Anterior cingulate cortex (tissue), 58 donors: ENCODE measurements at regions not wholly inside any gene's neighbourhood (a gene's known extent, or its start where the extent isn't known, plus 50 kb on each side); places are given as distances from the start of the nearest gene placed in this dataset.

Source experiments
- DNase-seq, 58 donors: peaks; one replicate each; lab custom pipeline; 2025; lab: John Stamatoyannopoulos, UW

GRCh38 chr11:26021017-26021416 is 310.9 kb upstream of the ANO3 start:
- no peak for DNase-seq

- DNase-seq: no peak
Measured at GRCh38 chr11:26023057-26023456, 308.9 kb upstream of the ANO3 start.

- DNase-seq: no peak
Measured at GRCh38 chr11:26025676-26026075, 306.3 kb upstream of the ANO3 start.

GRCh38 chr11:26026078-26026477 is 305.9 kb upstream of the ANO3 start:
- DNase-seq: no peak

- DNase-seq: no peak
Measured at GRCh38 chr11:26027887-26028286, 304.0 kb upstream of the ANO3 start.

GRCh38 chr11:26028393-26028911 is 303.5 kb upstream of the ANO3 start:
- no peak for DNase-seq

- DNase-seq: no peak
Measured at GRCh38 chr11:26030399-26030798, 301.5 kb upstream of the ANO3 start.

- DNase-seq: no peak
Measured at GRCh38 chr11:26032241-26032640, 299.7 kb upstream of the ANO3 start.

- DNase-seq: no peak
Measured at GRCh38 chr11:26035696-26036095, 296.2 kb upstream of the ANO3 start.

GRCh38 chr11:26037716-26038115 is 294.2 kb upstream of the ANO3 start:
- no peak for DNase-seq

GRCh38 chr11:26040339-26040738 is 291.6 kb upstream of the ANO3 start:
- DNase-seq: no peak

GRCh38 chr11:26042113-26042512 is 289.8 kb upstream of the ANO3 start:
- no peak for DNase-seq

GRCh38 chr11:26043665-26044064 is 288.3 kb upstream of the ANO3 start:
- DNase-seq: no peak

GRCh38 chr11:26044389-26044788 is 287.5 kb upstream of the ANO3 start:
- DNase-seq: no peak

GRCh38 chr11:26045082-26045481 is 286.8 kb upstream of the ANO3 start:
- no peak for DNase-seq

- no peak for DNase-seq
Measured at GRCh38 chr11:26048271-26048670, 283.7 kb upstream of the ANO3 start.

GRCh38 chr11:26053966-26054365 is 278.0 kb upstream of the ANO3 start:
- DNase-seq: no peak

GRCh38 chr11:26062660-26063059 is 269.3 kb upstream of the ANO3 start:
- DNase-seq: no peak

- DNase-seq: no peak
Measured at GRCh38 chr11:26063915-26064314, 268.0 kb upstream of the ANO3 start.

GRCh38 chr11:26065944-26066343 is 266.0 kb upstream of the ANO3 start:
- no peak for DNase-seq

GRCh38 chr11:26070714-26071380 is 261.1 kb upstream of the ANO3 start:
- no peak for DNase-seq

GRCh38 chr11:26072614-26073153 is 259.2 kb upstream of the ANO3 start:
- no peak for DNase-seq

GRCh38 chr11:26073646-26074045 is 258.3 kb upstream of the ANO3 start:
- DNase-seq: no peak
